ENCODE measurements at regions not wholly inside any gene's neighbourhood (a gene's known extent, or its start where the extent isn't known, plus 50 kb on each side); places are given as distances from the start of the nearest gene placed in this dataset.
"Not testable (repeated sequence)": the region's sequence is repeated elsewhere in the genome, so short reads cannot be mapped to it uniquely, and the experiment has no call there.

GRCh38 chr4:131734851-131735385 lies 1414.2 kb upstream of the PCDH10 start:
- not testable (repeated sequence) for DNase-seq

- not testable (repeated sequence) for DNase-seq
These were observed 1410.1 kb upstream of the PCDH10 start for GRCh38 chr4:131738991-131739390.

- DNase-seq = not testable (repeated sequence)
These were observed 1407.3 kb upstream of the PCDH10 start for GRCh38 chr4:131741836-131742235.

- not testable (repeated sequence) for DNase-seq
These were observed 1406.4 kb upstream of the PCDH10 start for GRCh38 chr4:131742536-131743205.

GRCh38 chr4:131743348-131743747 lies 1405.7 kb upstream of the PCDH10 start:
- DNase-seq = not testable (repeated sequence)

- DNase-seq = not testable (repeated sequence)
These were observed 1401.9 kb upstream of the PCDH10 start for GRCh38 chr4:131747203-131747602.

- DNase-seq = not testable (repeated sequence)
These were observed 1399.9 kb upstream of the PCDH10 start for GRCh38 chr4:131749224-131749623.

GRCh38 chr4:131750006-131750405 lies 1399.1 kb upstream of the PCDH10 start:
- DNase-seq = not testable (repeated sequence)

- not testable (repeated sequence) for DNase-seq
These were observed 1398.6 kb upstream of the PCDH10 start for GRCh38 chr4:131750469-131750868.

- DNase-seq = not testable (repeated sequence)
These were observed 1386.9 kb upstream of the PCDH10 start for GRCh38 chr4:131762234-131762633.

- no peak for DNase-seq
These were observed 1384.4 kb upstream of the PCDH10 start for GRCh38 chr4:131764730-131765129.

- DNase-seq = not testable (repeated sequence)
These were observed 1374.7 kb upstream of the PCDH10 start for GRCh38 chr4:131774382-131774781.

- not testable (repeated sequence) for DNase-seq
These were observed 1338.5 kb upstream of the PCDH10 start for GRCh38 chr4:131810565-131810964.
